HT1080 (cell line): ENCODE measurements at regions not wholly inside any gene's neighbourhood (a gene's known extent, or its start where the extent isn't known, plus 50 kb on each side); places are given as distances from the start of the nearest gene placed in this dataset. TPM values are rescaled to one million over a fixed set of nuclear protein-coding genes. Genes with fewer than 3 reads are reported as not detected.

ENCODE experiments used
- DNase-seq: peaks from one replicate; pipeline ENCODE4 v3.0.0-alpha.2; 2015; ENCODE audit warnings: low read depth
- small RNA-seq: library from RNA; depleted of rRNA; stranded (forward); fragments of <200 nt; gene quantifications from one replicate; pipeline ENCODE3, GENCODE V24; 2014

- no peak for DNase-seq
Observed at GRCh38 chr5:116631147-116631546, 56.5 kb upstream of the SEMA6A start.

DNA sequence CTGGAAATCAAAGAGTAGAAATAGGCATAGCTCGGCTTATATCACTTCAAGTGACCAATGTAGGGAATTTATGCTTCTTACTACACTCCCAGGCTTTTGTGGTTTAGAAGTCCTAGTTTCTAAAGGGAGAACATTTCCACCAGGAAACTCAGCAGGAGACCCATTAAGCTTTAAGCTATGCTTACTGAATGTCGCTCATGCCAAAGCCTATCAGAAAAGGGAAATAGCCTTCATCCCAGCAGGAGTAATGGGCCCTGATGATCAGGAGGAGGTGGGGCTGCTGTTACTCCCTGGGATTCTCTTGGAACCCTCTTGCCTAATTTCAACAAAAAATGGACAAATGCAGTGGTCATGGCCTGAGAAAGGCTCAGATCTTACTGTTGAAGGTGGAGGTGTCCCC is 54.5 kb upstream of the SEMA6A start:
- DNase-seq: no peak

DNA sequence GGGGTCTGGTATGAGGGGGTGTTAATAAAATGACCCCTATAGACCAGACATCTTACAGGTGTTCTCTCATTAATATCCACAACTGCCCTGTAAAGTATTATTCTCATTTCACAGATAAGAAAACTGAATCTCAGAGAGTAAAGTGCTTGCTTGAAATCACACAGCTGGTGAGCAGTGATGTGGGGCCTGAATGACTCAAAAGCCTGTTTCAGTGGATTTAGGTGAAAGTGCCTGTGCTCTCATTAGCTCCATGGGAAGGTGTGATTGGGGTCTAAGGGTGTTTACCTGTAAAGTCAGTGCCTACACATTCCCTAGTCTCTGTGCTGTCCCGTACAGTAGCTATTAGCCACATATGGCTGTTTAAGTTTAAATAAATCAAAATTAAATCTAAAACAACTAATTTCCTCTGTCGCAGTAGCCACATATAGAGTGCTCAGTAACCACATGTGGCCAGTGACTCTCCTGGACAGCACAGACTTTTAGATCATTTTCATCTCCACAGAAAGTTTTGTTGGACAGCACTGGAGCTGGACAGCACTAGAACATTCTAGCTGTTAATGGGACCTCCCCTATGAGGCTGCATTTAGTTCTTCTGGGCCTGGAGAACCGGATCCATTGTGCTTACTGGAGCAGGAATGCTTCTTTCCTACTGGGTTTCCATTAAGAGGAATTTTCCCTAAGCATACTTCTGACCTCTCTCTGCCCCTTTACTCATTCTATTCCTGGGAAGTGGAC is 52.5 kb upstream of the SEMA6A start:
- DNase-seq: no peak

DNA sequence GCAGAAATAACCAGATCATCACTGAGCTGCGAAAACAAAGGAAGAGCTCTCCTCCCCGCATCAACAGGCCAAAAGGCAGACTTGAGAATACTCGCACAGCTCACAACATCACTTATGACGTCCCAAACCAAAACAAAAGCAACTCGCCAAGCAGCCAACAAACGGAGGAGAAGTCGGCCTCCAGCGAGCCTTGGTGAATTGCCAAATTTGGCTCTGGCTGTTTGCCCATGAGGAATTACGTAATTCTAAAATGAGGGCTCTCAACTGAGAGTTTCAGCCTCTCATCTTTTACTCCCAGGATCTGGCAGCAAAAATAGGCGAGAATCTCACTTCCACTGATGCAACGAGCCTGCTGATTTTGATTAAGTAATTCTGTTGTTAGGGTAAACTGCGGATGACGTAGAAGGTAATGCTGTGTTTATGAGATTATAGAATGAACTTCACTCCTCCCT is 51.7 kb upstream of the SEMA6A start:
- peak; percentile 17 for DNase-seq

Small RNAs in the stretch of these regions (small RNA-seq; reads per million reads assigned to genes)
- gene AC093534.1 (not detected), gene RNU7-34P (not detected)
